ENCODE measurements at regions not wholly inside any gene's neighbourhood (a gene's known extent, or its start where the extent isn't known, plus 50 kb on each side); places are given as distances from the start of the nearest gene placed in this dataset.

- intact Hi-C loops (cut with micrococcal nuclease; ENCODE audit: unreplicated experiment) (no loop called here), in situ Hi-C loops (cut with HindIII; ENCODE audit: low pct_unique_long_range_greater_than_20kb, low sequenced_read_pairs) (no loop called here)
- Histone ChIP-seq H3K27me3 (ENCODE audit: control insufficient read depth, insufficient read depth, low read length) (no peaks in the 10 kb centered on the region), H3K27ac (ENCODE audit: low read length) (no peak overlapping the region), H3K4me1 (ENCODE audit: control insufficient read depth, insufficient read depth, low read length) (no peaks in the 10 kb centered on the region), H3K9me3 (ENCODE audit: control insufficient read depth, insufficient read depth, low read depth, low read length) (no peaks in the 10 kb centered on the region), H3K4me3 (ENCODE audit: low read depth in 2 of 2, low read length in 2 of 2) (no peak overlapping the region), H3K36me3 (ENCODE audit: control insufficient read depth, insufficient read depth, low read length) (no peaks in the 10 kb centered on the region)
- BruUV-seq (replicated peaks), result no TSS peak
- CTCF ChIA-PET, result no interaction called here
- DNase-seq (ENCODE audit: low read depth, low spot score) (no peak), ATAC-seq (no peak)
- TF ChIP-seq CTCF (IDR thresholded peaks at IDR 0.05) (no peak), SIN3A (IDR thresholded peaks at IDR 0.05; ENCODE audit: borderline replicate concordance, insufficient read depth, low read depth, low read length) (no peak)
- POLR2A ChIA-PET, result no interaction called here
Measured at GRCh38 chr3:153539263-153539662, 377.2 kb downstream of the RAP2B start.

GRCh38 chr3:153545471-153545870, 383.4 kb downstream of the RAP2B start:
- no peak for DNase-seq (ENCODE audit: low read depth, low spot score)
- intact Hi-C loops (cut with micrococcal nuclease; ENCODE audit: unreplicated experiment) (no loop called here), in situ Hi-C loops (cut with HindIII; ENCODE audit: low pct_unique_long_range_greater_than_20kb, low sequenced_read_pairs) (no loop called here)
- no TSS peak for BruUV-seq (replicated peaks)
- Histone ChIP-seq H3K4me3 (ENCODE audit: low read depth in 2 of 2, low read length in 2 of 2) (no peak overlapping the region), H3K27ac (ENCODE audit: low read length) (no peak overlapping the region), H3K4me1 (ENCODE audit: control insufficient read depth, insufficient read depth, low read length) (no peaks in the 10 kb centered on the region), H3K36me3 (ENCODE audit: control insufficient read depth, insufficient read depth, low read length) (no peaks in the 10 kb centered on the region), H3K27me3 (ENCODE audit: control insufficient read depth, insufficient read depth, low read length) (no peaks in the 10 kb centered on the region), H3K9me3 (ENCODE audit: control insufficient read depth, insufficient read depth, low read depth, low read length) (no peaks in the 10 kb centered on the region)
- POLR2A ChIA-PET, result no interaction called here
- CTCF ChIA-PET, result no interaction called here
- no peak for ATAC-seq
- no peak for TF ChIP-seq TCF7L2 (IDR thresholded peaks at IDR 0.05; ENCODE audit: low read depth, low read length)
- no peak for TF ChIP-seq SIN3A (IDR thresholded peaks at IDR 0.05; ENCODE audit: borderline replicate concordance, insufficient read depth, low read depth, low read length)
- no peak for TF ChIP-seq POLR2AphosphoS5 (IDR thresholded peaks at IDR 0.05; ENCODE audit: low read depth, low read length)
- TF ChIP-seq CTCF (IDR thresholded peaks at IDR 0.05), result no peak
- TF ChIP-seq REST (IDR thresholded peaks at IDR 0.05; ENCODE audit: insufficient read depth in 1 of 2, low read depth in 2 of 2, low read length in 1 of 2), result no peak

GRCh38 chr3:153547970-153548369, 385.9 kb downstream of the RAP2B start:
- no TSS peak for BruUV-seq (replicated peaks)

More at GRCh38 chr3:153547970-153548369, 385.9 kb downstream of the RAP2B start:
- intact Hi-C loops (cut with micrococcal nuclease; ENCODE audit: unreplicated experiment) (no loop called here), in situ Hi-C loops (cut with HindIII; ENCODE audit: low pct_unique_long_range_greater_than_20kb, low sequenced_read_pairs) (no loop called here)
- DNase-seq (ENCODE audit: low read depth, low spot score) (no peak), ATAC-seq (no peak)
- POLR2A ChIA-PET, result no interaction called here
- no peaks in the 10 kb centered on the region for H3K4me1 ChIP-seq (ENCODE audit: control insufficient read depth, insufficient read depth, low read length)
- H3K27me3 ChIP-seq (ENCODE audit: control insufficient read depth, insufficient read depth, low read length), result no peaks in the 10 kb centered on the region
- no peak overlapping the region for H3K4me3 ChIP-seq (ENCODE audit: low read depth in 2 of 2, low read length in 2 of 2)
- no peak overlapping the region for H3K27ac ChIP-seq (ENCODE audit: low read length)
- no peaks in the 10 kb centered on the region for H3K9me3 ChIP-seq (ENCODE audit: control insufficient read depth, insufficient read depth, low read depth, low read length)
- CTCF ChIA-PET, result no interaction called here
- no peak for TF ChIP-seq SIN3A (IDR thresholded peaks at IDR 0.05; ENCODE audit: borderline replicate concordance, insufficient read depth, low read depth, low read length)
- no peak for TF ChIP-seq POLR2AphosphoS5 (IDR thresholded peaks at IDR 0.05; ENCODE audit: low read depth, low read length)
- no peak for TF ChIP-seq REST (IDR thresholded peaks at IDR 0.05; ENCODE audit: insufficient read depth in 1 of 2, low read depth in 2 of 2, low read length in 1 of 2)
- TF ChIP-seq CTCF (IDR thresholded peaks at IDR 0.05), result no peak
- TF ChIP-seq TCF7L2 (IDR thresholded peaks at IDR 0.05; ENCODE audit: low read depth, low read length), result no peak
- no peaks in the 10 kb centered on the region for H3K36me3 ChIP-seq (ENCODE audit: control insufficient read depth, insufficient read depth, low read length)

Measured in Panc1 (cell line).